ENCODE measurements at regions not wholly inside any gene's neighbourhood (a gene's known extent, or its start where the extent isn't known, plus 50 kb on each side); places are given as distances from the start of the nearest gene placed in this dataset.

DNA sequence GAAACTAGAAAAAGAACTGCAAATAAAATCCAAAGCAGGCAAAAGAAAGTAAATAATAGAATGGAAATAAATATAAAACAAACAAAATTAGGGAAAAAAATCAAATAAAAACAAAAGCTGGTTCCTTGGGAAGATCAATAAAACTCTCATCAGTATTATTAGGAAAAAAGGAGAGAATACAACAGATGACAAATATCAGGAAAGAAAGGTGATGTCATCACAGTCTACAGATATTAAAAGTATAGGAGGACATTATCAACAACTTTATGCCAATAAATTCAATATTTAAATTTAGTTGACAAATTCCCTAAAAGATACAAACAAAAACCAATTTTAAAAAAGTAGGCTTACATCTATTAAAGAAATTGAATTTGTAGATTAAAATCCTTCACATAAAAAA, 107.4 kb upstream of the FOXN3 start:
- TF ChIP-seq TARDBP (IDR thresholded peaks at IDR 0.05; ENCODE audit: borderline replicate concordance) (no peak), RAD21 (IDR thresholded peaks at IDR 0.05; ENCODE audit: insufficient read depth, low read depth, low read length) (no peak), HDAC2 (IDR thresholded peaks at IDR 0.05) (no peak)

Data from GM12878 (cell line).